ENCODE measurements at regions not wholly inside any gene's neighbourhood (a gene's known extent, or its start where the extent isn't known, plus 50 kb on each side); places are given as distances from the start of the nearest gene placed in this dataset.
"Not testable (repeated sequence)": the region's sequence is repeated elsewhere in the genome, so short reads cannot be mapped to it uniquely, and the experiment has no call there.

DNA sequence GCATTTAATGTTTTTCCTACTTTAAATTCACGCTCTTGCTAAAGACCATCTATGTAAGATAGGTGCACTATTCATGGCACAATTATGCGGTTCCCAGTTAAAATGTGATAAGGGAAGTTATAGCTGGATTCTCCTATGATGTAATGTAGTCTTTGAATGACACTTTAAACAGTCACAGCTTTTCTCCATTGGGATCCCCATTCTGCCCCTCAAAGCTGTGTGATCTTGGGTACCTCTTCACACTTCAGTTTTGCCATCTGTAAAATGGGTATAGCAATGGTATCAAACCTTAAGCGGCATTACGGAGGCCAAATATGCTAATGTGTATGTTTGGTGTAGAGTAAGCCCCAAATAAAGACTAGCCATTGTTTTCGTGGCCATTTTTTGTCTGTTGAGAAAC is 64.7 kb upstream of the ZNF217 start:
- DNase-seq = no peak

- DNase-seq = no peak
These were observed 64.1 kb upstream of the ZNF217 start for GRCh38 chr20:53657732-53658131.

DNA sequence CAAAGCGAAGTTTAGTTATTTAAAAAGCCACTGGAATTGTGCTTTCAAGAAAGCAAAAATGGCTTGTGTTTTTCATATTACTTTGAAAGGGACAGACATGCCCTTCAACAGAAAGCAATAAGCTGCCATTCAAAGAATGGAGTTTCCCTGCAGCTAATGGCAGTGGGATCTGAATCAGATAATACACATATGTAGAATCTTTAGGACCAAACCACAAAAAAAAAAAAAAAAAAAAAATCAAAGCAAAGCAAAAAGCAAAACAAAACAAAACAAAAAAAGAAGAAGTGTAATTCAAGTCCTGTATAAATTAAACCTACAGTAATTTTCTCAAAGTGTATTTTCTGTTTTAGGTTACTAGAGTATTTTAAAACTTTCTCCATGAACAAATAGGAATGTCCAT is 63.6 kb upstream of the ZNF217 start:
- no peak for DNase-seq

DNA sequence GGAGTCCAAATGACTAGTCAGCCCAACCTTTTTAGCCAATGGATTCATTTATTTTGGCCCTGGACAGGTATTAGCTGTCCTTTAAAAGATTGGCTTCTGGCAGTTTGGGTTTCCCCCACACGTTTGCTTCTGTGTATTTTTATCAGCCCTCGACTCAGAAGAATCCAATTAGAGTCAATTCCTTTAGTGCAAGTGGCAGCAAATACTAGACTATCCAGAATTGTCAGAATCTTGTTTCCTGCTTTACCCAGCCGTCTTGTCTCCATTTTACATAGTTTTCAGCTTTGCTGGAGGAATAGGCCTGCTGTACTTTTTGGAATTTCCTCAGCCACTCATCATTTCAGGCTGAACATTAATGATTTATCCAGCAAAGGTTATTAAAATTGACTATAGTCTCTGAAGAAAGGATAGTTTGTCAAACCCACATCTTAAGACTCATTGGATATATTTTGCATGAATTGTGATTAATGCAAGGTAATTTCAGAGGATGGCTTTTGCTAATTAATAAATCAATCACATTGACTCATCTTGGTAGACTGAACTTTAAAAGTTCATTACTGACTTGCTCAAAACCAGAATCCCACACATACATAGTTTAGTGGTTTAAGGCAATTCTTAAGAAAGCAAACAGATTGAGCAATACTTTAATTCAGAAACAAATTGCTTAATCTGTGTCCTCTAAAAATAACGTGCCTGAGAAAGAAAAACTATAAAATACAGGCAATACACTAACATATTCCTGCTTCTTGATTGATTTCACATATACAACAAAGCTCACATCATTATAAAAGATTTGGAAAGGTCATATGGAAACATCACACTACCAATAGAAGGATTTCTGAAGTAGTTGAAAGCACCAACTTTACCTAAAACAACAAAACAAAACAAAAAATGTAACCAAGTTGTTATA is 62.9 kb upstream of the ZNF217 start:
- no peak for DNase-seq

- DNase-seq = no peak
These were observed 62.1 kb upstream of the ZNF217 start for GRCh38 chr20:53655625-53656292.

DNA sequence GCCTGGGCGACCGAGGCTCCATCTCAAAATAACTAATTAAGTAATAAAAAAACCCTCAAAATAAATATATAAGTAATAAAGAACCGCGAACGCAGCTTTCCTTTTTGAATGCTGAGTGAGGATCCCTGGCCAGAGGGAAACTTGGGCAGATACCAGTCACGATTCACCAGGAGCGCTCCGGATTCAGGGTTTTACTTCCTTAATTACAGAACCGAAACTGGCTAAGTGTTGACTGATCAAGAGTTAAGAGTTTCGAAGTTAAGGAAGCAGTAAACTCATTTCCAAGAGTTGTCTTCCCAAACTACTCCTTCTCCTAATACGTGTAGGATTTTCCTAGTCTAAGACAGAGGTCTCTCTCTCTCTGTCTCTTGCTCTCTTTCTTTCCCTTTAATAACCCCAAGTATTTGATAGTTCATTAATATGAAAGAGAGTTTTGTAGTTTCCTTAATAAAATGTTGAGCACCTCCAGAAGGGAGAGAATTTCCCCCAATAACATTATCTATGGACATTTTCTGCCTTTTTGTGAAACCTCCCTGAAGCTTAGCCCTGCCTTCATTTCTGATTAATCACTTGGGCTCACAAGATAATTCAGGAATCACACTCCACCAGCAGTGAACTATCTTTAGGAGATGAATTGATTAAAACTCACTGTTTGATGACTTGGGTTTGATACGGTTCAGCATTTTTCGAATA is 61.4 kb upstream of the ZNF217 start:
- DNase-seq = no peak

DNA sequence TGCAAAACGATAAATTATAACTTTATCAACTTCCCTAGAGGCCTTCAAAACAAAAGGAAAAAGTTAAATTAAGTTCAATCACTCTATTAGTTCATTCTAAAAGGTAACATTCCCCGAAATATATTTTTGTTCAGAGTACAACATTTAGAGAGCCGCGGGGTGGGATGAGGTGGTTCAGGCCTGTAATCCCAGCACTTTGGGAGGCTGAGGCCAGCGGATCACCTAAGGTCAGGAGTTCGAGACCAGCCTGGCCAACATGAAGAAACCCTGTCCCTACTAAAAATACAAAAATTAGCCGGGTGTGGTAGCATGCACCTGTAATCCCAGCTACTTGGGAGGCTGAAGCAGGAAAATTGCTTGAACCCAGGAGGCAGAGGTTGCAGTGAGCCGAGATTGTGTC is 60.9 kb upstream of the ZNF217 start:
- DNase-seq = not testable (repeated sequence)

- DNase-seq = no peak
These were observed 59.3 kb upstream of the ZNF217 start for GRCh38 chr20:53652859-53653517.

GRCh38 chr20:53652090-53652858 is 58.6 kb upstream of the ZNF217 start:
- DNase-seq = no peak

GRCh38 chr20:53649493-53649892 is 55.9 kb upstream of the ZNF217 start:
- DNase-seq = not testable (repeated sequence)

- DNase-seq = no peak
These were observed 53.7 kb upstream of the ZNF217 start for GRCh38 chr20:53647286-53647821.

DNA sequence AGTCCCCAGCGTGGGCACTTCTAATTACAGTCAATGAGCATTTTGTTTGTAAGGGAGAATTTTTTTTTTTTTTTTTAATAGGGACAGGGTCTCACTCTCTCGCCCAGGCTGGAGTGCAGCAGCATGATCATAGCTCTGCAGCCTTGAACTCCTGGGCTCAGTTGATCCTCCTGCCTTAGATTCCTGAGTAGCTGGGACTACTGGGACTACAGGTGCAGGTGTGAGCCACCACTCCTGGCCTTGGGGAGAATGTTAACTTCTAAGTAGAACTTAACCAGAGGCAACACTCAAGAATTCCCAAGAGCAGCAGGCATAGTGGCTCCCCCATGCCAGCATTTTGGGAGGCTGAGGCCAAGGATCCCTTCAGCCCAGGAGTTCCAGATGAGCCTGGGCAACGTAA is 52.9 kb upstream of the ZNF217 start:
- DNase-seq = no peak

- DNase-seq = no peak
These were observed 51.9 kb upstream of the ZNF217 start for GRCh38 chr20:53645582-53645897.

GRCh38 chr20:53644108-53644507 is 50.5 kb upstream of the ZNF217 start:
- DNase-seq = not testable (repeated sequence)
